MM.1S (cell line): ENCODE measurements at regions not wholly inside any gene's neighbourhood (a gene's known extent, or its start where the extent isn't known, plus 50 kb on each side); places are given as distances from the start of the nearest gene placed in this dataset.

Source experiments
- EZH2 ChIP-seq: fragments of 300-600 bp; sonication (generic); optimal IDR thresholded peaks from 2 replicates; pipeline ENCODE3; 2017; ENCODE audit warnings: low read depth, mild to moderate bottlenecking, antibody characterized with exemption, low read length, mixed read lengths
- EZH2phosphoT487 ChIP-seq: fragments of 300-600 bp; sonication (generic); IDR thresholded peaks from 2 replicates; pipeline ENCODE4 v1.6.1; 2018; ENCODE audit warnings: antibody characterized with exemption, low read length
- TF ChIP-seq, protein P1 (sequence below): fragments of 300-600 bp; sonication (generic); IDR thresholded peaks from 2 replicates; pipeline ENCODE4 v1.5.1; 2016; ENCODE audit warnings: antibody characterized with exemption, low read length, mixed read lengths

DNA sequence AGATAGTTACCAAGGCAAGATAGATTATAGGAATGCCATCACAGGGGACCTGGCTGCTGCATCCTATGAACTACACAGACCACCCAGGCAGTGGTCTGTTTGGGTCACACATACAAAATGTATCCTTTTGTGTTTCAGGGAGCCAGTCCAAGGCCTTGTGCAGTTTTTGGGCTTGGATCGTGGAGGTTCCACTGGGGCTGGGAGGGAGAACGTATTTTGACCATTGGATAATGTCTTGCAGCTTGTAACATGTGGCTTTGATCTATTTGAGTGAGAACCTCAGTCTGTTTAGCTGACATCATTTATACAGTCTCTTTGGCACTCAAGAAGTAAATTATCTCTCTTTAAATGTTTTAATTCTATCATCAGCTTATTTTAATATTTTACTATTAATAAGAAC lies 147.3 kb downstream of the DUSP10 start:
- TF ChIP-seq, protein P1, sequence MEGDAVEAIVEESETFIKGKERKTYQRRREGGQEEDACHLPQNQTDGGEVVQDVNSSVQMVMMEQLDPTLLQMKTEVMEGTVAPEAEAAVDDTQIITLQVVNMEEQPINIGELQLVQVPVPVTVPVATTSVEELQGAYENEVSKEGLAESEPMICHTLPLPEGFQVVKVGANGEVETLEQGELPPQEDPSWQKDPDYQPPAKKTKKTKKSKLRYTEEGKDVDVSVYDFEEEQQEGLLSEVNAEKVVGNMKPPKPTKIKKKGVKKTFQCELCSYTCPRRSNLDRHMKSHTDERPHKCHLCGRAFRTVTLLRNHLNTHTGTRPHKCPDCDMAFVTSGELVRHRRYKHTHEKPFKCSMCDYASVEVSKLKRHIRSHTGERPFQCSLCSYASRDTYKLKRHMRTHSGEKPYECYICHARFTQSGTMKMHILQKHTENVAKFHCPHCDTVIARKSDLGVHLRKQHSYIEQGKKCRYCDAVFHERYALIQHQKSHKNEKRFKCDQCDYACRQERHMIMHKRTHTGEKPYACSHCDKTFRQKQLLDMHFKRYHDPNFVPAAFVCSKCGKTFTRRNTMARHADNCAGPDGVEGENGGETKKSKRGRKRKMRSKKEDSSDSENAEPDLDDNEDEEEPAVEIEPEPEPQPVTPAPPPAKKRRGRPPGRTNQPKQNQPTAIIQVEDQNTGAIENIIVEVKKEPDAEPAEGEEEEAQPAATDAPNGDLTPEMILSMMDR: no peak
- no peak for TF ChIP-seq EZH2
- TF ChIP-seq EZH2phosphoT487: no peak
